Stomach (tissue), 4 donors: ENCODE measurements at regions not wholly inside any gene's neighbourhood (a gene's known extent, or its start where the extent isn't known, plus 50 kb on each side); places are given as distances from the start of the nearest gene placed in this dataset.

Experiments
- EP300 ChIP-seq: sonication (generic); formaldehyde crosslinking; IDR thresholded peaks from one replicate; pipeline ENCODE4 v1.6.1; 2017; ENCODE audit warnings: antibody characterized with exemption
- POLR2A ChIP-seq, 4 donors: fragments of 450-650 bp; IDR thresholded peaks; one replicate each; pipeline ENCODE4 v1.6.1; 2016; ENCODE audit warnings: antibody characterized with exemption in 4 of 4, control low read depth in 2 of 4, mild to moderate bottlenecking in 1 of 4, moderate library complexity in 1 of 4
- POLR2AphosphoS5 ChIP-seq, 3 donors: sonication (generic); formaldehyde crosslinking; IDR thresholded peaks; one replicate each; pipeline ENCODE4 v1.6.1; 2016; ENCODE audit warnings: antibody characterized with exemption in 3 of 3
- TF ChIP-seq, protein P1 (sequence below), 7 experiments: fragments of 450-650 bp in 4 of 7; fragments of 200-600 bp in 3 of 7; sonication (generic) in 3 of 7; IDR thresholded peaks; one replicate each; pipeline ENCODE4 v1.5.1; 2016 to 2019; ENCODE audit warnings: antibody characterized with exemption in 7 of 7, control low read depth in 2 of 7, mild to moderate bottlenecking in 1 of 7

DNA sequence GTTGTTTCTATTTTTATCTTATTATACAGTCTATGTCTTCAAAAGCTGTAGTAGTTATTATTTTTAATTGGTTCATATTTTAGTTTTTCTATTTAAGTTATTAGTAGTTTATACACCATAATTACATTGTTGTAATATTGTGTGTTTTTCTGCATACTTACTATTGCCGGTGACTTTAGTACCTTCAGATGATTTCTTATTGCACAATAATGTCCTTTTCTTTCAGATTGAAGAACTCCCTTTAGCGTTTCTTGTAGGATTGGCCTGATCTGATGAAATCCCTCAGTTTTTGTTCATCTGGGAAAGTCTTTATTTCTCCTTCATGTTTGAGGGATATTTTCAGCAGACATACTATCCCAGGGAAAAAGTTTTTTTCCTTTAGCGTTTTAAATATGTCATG, 74.3 kb upstream of the CREB5 start:
- TF ChIP-seq POLR2A (IDR thresholded peaks at IDR 0.05) (no peak), EP300 (no peak), POLR2AphosphoS5 (IDR thresholded peaks at IDR 0.05) (no peak)
- TF ChIP-seq, protein P1, sequence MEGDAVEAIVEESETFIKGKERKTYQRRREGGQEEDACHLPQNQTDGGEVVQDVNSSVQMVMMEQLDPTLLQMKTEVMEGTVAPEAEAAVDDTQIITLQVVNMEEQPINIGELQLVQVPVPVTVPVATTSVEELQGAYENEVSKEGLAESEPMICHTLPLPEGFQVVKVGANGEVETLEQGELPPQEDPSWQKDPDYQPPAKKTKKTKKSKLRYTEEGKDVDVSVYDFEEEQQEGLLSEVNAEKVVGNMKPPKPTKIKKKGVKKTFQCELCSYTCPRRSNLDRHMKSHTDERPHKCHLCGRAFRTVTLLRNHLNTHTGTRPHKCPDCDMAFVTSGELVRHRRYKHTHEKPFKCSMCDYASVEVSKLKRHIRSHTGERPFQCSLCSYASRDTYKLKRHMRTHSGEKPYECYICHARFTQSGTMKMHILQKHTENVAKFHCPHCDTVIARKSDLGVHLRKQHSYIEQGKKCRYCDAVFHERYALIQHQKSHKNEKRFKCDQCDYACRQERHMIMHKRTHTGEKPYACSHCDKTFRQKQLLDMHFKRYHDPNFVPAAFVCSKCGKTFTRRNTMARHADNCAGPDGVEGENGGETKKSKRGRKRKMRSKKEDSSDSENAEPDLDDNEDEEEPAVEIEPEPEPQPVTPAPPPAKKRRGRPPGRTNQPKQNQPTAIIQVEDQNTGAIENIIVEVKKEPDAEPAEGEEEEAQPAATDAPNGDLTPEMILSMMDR (IDR thresholded peaks at IDR 0.05), result no peak
